ENCODE measurements at regions not wholly inside any gene's neighbourhood (a gene's known extent, or its start where the extent isn't known, plus 50 kb on each side); places are given as distances from the start of the nearest gene placed in this dataset.
"Not testable (repeated sequence)": the region's sequence is repeated elsewhere in the genome, so short reads cannot be mapped to it uniquely, and the experiment has no call there.

GRCh38 chr4:66837279-66837922, 707.9 kb downstream of the CENPC start:
- DNase-seq (ENCODE audit: low spot score) = no peak

- DNase-seq (ENCODE audit: low spot score) = no peak
These were observed 716.0 kb downstream of the CENPC start for GRCh38 chr4:66829310-66829709.

GRCh38 chr4:66820681-66821080, 724.6 kb downstream of the CENPC start:
- no peak for DNase-seq (ENCODE audit: low spot score)

GRCh38 chr4:66814277-66814676, 731.0 kb downstream of the CENPC start:
- no peak for DNase-seq (ENCODE audit: low spot score)

- no peak for DNase-seq (ENCODE audit: low spot score)
These were observed 739.7 kb downstream of the CENPC start for GRCh38 chr4:66805582-66805981.

- DNase-seq (ENCODE audit: low spot score) = no peak
These were observed 740.3 kb downstream of the CENPC start for GRCh38 chr4:66804979-66805378.

GRCh38 chr4:66797608-66798007, 747.7 kb downstream of the CENPC start:
- DNase-seq (ENCODE audit: low spot score) = no peak

GRCh38 chr4:66795724-66796123, 749.6 kb downstream of the CENPC start:
- no peak for DNase-seq (ENCODE audit: low spot score)

- no peak for DNase-seq (ENCODE audit: low spot score)
These were observed 750.8 kb downstream of the CENPC start for GRCh38 chr4:66794390-66795034.

- no peak for DNase-seq (ENCODE audit: low spot score)
These were observed 753.6 kb downstream of the CENPC start for GRCh38 chr4:66791686-66792085.

GRCh38 chr4:66785479-66785878, 759.8 kb downstream of the CENPC start:
- no peak for DNase-seq (ENCODE audit: low spot score)

- not testable (repeated sequence) for DNase-seq (ENCODE audit: low spot score)
These were observed 762.6 kb downstream of the CENPC start for GRCh38 chr4:66782751-66783150.

- no peak for DNase-seq (ENCODE audit: low spot score)
These were observed 768.2 kb downstream of the CENPC start for GRCh38 chr4:66777097-66777496.

- no peak for DNase-seq (ENCODE audit: low spot score)
These were observed 775.9 kb downstream of the CENPC start for GRCh38 chr4:66769441-66769840.

GRCh38 chr4:66767442-66767841, 777.9 kb downstream of the CENPC start:
- no peak for DNase-seq (ENCODE audit: low spot score)

GRCh38 chr4:66766557-66766956, 778.7 kb downstream of the CENPC start:
- no peak for DNase-seq (ENCODE audit: low spot score)

GRCh38 chr4:66750273-66750672, 795.0 kb downstream of the CENPC start:
- no peak for DNase-seq (ENCODE audit: low spot score)

GRCh38 chr4:66746918-66747317, 798.4 kb downstream of the CENPC start:
- not testable (repeated sequence) for DNase-seq (ENCODE audit: low spot score)

- no peak for DNase-seq (ENCODE audit: low spot score)
These were observed 804.2 kb downstream of the CENPC start for GRCh38 chr4:66741081-66741480.

- no peak for DNase-seq (ENCODE audit: low spot score)
These were observed 808.7 kb downstream of the CENPC start for GRCh38 chr4:66736606-66737005.

GRCh38 chr4:66728280-66728679, 817.0 kb downstream of the CENPC start:
- DNase-seq (ENCODE audit: low spot score) = no peak

- not testable (repeated sequence) for DNase-seq (ENCODE audit: low spot score)
These were observed 832.9 kb downstream of the CENPC start for GRCh38 chr4:66712301-66712921.

- DNase-seq (ENCODE audit: low spot score) = no peak
These were observed 841.1 kb downstream of the CENPC start for GRCh38 chr4:66704243-66704642.

- no peak for DNase-seq (ENCODE audit: low spot score)
These were observed 850.6 kb downstream of the CENPC start for GRCh38 chr4:66694739-66695138.
